ENCODE measurements at regions not wholly inside any gene's neighbourhood (a gene's known extent, or its start where the extent isn't known, plus 50 kb on each side); places are given as distances from the start of the nearest gene placed in this dataset.

DNA sequence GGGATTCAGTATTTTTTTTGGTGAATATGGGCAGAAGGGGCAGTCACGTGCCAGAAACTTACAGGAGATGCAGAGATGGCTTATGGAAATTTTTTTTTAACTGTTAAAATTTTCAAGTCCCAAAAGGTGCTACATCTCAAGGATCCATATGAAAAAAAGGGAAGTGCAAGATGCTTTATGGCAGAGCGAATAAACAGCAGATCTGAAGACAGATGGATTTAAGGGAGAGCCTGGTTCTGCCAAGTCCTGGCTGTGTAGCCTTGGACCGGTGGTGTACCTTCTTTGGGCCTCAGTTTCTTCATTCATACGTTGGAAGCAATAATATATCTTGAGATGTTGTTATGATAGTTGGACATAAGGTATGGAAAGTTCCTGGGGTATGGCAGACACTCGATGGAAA lies 91.5 kb upstream of the ARRDC4 start:
- TF ChIP-seq, protein P1, sequence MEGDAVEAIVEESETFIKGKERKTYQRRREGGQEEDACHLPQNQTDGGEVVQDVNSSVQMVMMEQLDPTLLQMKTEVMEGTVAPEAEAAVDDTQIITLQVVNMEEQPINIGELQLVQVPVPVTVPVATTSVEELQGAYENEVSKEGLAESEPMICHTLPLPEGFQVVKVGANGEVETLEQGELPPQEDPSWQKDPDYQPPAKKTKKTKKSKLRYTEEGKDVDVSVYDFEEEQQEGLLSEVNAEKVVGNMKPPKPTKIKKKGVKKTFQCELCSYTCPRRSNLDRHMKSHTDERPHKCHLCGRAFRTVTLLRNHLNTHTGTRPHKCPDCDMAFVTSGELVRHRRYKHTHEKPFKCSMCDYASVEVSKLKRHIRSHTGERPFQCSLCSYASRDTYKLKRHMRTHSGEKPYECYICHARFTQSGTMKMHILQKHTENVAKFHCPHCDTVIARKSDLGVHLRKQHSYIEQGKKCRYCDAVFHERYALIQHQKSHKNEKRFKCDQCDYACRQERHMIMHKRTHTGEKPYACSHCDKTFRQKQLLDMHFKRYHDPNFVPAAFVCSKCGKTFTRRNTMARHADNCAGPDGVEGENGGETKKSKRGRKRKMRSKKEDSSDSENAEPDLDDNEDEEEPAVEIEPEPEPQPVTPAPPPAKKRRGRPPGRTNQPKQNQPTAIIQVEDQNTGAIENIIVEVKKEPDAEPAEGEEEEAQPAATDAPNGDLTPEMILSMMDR (IDR thresholded peaks at IDR 0.05; ENCODE audit: low read depth, low read length, poor library complexity, severe bottlenecking) = no peak
- no peak for TF ChIP-seq EZH2phosphoT487 (IDR thresholded peaks at IDR 0.05; ENCODE audit: borderline replicate concordance, low read length)
